Activated CD4-positive, alpha-beta T cell treated with anti-CD3 and anti-CD28 coated beads, Interleukin-2, amount 50 U/mL, for 4 hours (primary cell): ENCODE measurements at regions not wholly inside any gene's neighbourhood (a gene's known extent, or its start where the extent isn't known, plus 50 kb on each side); places are given as distances from the start of the nearest gene placed in this dataset.

ENCODE experiments used
- DNase-seq, 2 experiments: peaks; one replicate each; pipeline ENCODE4 v3.0.0-alpha.2; 2020

DNA sequence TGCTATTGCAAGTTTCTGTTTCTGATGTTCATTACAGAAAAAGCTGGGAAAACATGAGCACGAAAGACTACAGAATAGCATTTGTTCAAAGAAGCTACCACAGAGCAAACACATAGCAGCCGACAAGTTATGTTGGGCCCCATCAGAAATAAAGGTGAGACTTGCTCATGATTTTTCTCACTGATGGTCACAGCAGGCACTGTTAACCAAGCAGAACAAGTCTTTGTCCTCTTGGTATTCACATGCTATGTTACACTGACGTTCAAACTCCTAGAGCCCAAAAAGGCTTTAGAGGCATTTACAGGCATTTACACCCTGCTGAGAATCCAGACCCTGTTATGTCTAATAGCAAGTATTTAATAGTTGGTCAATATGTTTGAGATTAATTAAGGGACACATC is 235.0 kb upstream of the HNMT start:
- no peak for DNase-seq

DNA sequence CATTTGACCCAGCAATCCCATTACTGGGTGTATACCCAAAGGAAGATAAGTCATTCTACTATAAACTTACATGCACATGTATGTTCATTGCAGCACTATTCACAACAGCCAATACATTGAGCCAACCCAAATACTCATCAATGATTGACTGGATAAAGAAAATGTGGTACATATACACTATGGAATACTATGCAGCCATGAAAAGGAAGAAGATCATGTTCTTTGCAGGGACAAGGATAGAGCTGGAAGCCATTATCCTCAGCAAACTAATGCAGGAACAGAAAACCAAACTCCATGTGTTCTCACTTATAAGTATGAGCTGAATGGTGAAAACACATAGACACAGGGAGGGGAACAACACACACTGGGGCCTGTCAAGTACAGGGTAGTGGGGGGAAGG is 226.7 kb upstream of the HNMT start:
- DNase-seq, result no peak

DNA sequence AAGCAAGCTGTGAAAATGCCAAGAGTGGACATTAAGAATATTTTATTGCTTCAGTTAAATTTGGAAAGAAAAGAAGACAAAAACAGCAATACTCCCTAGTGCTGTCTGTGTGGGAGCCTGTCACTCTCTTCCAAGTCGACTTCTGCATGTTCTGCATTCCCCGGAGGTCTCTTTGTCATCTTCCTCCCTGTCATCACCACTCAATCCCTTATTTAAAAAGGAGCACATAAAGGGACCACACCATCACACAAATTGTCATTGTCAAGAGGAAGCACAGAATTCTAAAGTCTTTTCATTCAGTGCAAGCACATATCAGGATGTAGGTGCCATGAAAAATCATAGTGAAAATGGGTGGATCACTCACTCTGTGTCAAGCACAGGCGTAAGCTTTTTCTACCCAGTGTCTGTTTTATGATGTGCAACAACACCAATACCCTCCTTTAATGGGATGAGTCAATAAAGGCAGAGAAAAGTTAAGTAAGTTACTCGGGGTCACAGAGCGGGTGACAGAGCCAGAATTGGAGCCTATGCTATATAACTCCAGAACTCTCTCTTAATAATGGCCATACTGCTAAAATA is 222.4 kb upstream of the HNMT start:
- no peak for DNase-seq

DNA sequence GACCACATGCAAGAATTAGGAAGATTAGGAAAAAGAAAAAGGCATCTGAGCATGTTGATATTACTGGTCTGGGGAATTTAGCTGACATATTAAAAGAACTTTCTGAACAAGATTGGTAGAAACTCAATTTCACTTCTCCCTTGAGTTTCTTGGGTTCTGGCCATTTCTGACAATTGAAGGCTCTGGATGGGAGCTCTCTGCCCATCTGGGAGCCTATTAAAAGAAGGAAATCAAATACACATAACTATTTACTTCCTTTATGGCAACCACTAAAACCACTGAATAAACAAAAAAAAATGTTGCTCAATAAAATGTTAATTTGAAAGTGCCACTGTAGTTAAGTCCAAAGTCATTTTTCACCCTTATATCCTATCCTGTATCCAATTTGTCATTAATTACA is 216.8 kb upstream of the HNMT start:
- no peak for DNase-seq

DNA sequence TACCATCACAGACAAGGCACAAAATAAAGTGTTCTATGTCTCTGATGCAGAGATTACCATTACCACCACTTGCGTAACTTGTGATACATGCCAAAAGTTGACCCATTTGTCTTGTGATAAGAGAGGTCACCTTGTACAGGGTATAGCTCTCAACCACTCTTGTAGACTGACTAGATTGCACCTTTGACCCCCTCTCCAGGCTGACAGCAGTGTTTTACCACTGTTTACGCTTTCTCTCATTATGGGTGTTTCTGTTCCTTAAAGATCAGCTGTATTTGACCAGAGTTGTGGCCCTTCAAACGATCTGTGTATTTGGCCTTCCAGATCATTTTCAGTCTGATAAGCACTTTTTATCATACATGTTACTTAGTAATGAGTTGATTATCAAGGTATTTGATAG is 215.7 kb upstream of the HNMT start:
- no peak for DNase-seq

DNA sequence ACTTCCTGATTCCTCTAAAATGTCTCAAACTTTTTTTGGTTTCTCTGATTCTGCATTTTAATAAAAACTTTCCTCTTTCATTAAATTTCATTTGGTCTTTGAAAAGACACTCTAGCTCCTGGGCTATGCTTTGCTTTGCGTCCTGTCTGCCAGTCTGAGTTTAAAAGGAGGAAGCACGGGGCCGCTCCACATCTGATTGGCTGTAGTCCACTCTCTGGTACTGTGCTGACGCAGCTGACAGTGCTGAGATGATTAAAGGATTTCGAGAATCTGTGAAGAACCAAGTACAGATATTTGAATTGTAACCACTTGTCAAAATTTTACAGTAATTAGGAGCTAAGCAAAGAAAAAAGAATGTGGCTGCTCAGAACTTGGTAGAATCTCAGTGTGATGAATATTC is 199.6 kb upstream of the HNMT start:
- DNase-seq, result no peak

DNA sequence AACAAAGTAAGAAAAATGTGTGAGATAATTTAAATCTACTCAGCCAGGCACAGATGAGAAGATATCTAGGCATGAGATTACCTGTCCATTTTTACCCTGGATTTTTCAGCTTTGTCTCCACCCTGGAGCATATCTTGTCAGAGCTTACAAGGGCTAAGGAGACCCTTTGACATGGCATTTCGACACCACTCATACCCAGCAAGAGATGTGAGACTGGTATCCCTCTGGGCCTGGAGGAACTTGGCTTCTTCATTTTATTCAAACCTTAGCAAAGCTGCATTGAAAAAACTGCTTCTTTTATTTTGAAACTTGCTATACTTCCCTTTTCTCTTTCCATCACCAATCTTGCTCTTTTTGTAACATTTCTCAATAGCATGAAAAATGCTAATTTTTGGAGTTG is 194.9 kb upstream of the HNMT start:
- no peak for DNase-seq

DNA sequence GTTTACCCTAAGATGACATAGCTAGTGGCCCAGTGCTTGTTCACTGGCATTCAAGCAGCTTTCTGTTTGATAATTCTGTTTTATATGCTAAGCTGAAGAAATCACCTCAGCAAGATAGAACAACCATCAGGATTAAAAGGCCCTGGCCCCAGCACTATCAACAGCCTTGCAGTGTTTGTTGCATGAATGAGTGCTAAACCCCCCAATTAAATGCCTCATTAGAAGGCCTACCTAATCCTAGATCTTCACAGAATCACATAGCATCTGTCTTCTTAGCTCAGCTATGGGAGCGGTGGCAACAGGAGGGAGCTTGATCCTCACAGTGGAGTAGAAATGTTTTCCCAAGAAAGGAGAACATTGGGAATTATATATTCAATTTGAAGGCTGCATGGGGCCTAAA is 194.1 kb upstream of the HNMT start:
- DNase-seq, result no peak

DNA sequence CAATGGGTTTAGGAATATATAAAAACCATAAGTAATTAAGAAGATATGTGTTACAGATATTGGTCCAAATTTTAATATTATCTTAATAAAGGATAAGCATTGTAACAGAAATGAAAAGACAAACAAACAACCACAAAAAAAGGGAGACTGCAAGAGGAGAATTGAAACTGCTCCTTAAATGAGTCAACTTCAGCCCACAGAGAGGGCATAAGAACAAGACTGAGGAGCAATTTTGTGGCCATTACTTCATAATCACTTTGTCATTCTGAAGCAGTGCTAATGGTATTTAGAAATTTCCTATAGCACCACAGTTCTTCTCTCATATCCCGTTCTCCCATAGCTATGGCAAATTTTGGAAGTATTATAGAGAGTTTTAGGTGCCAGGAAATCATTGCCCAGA is 193.2 kb upstream of the HNMT start:
- DNase-seq, result no peak

DNA sequence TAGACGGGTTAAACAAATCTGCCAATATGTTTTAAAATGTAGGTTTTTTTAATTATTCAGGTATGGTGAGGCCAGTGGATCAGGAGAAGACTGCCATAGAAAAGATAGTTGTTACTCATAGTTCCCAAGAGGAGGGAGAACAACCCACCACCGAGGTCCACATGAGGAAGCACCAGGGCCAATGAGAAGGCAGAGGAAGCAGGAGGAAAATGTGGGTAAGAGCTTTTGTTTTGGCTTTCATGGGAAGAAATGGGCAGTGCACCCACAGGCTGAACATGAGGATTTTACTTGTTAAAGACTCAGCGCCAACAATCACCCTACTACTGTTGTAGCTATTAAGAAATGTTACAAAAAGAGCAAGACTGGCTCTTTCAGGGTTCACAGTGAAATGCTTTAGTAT is 191.8 kb upstream of the HNMT start:
- no peak for DNase-seq

DNA sequence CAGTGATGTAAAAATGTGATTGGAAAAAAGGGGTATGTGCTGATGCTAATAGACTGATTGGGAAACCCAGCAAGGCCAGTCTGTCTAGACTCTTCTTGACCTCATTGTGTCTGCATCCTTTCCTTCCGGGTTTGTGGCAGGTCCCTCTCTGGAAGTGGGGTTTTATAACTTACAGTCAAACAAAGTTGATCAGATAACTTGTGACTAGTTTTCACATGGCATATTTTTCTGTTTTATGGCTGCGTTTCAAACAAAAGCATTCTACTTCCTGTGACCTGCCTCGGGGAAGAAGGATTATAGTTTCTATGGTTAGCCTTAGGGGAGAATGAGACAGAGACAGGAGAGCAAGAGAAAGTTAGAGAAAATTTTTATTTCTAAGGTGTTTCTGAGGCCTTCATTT is 188.7 kb upstream of the HNMT start:
- DNase-seq, result no peak

DNA sequence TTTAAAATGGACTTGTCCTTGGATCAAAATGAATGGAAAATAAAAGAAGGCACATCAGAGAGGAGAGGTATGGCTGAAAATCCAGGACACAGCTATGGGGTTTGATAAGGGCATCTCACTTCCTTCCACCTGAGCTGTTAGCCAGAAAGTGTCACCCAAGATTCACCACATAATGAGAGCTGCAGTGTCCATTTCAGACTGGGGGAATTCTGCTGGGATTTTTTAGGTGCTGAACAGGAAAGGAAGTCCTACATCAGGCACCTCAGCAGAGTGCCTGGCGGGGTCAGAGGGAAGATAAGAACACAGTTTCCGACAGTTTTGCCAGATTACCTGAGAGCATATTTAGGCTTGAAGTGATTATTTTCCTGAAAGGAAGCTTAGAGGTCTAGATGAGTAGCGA is 187.6 kb upstream of the HNMT start:
- DNase-seq, result no peak

DNA sequence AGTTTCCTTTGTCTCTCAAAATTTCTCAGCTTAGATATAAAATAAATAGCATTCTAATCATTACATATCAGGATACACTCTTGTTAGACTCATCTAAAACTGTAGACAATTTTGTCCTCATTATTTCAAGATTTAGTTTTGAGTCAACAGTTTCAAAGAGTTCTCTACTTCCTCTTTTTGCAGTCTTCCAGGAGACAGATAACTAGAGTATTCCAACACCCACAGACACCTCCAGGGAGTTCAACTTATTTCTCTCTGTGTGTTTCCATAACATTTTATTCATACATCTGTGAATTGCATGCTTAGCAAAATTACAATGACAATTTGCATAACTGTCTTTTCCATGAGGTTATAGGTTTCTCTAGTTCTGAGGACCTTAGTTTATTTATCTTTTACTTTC is 166.6 kb upstream of the HNMT start:
- DNase-seq, result no peak

DNA sequence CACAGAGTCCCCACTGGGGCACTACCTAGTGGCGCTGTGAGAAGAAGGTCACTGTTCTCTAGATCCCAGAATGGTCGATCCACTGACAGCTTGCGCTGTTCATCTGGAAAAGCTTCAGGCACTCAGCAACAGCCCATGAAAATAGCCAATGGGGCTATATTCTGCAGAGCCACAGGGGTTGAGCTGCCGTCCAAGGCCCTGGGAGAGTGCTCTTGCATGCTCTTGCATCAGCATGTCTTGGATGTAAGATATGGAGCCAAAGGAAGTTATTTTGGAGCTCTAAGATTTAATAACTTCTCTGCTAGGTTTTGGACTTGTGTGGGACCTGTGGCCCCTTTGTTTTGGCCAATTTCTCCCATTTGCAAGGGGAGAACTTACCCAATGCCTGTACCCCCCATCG is 164.7 kb upstream of the HNMT start:
- no peak for DNase-seq

DNA sequence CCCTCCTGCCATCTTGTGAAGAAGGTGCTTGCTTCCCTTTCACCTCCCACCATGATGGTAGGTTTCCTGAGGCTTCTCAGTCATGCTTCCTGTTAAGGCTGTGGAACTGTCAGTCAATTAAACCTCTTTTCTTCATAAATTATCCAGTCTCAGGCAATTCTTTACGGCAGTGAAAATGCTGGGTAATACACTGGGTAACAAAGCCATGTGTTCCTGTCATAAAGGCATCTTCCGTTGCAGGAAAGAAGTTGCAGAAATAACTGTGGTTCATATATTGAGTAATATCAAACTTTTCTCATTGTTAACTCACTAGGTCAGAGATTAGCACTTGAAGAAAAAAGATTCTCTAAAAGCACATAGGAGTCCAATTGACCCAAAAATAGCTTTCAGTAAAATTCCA is 163.9 kb upstream of the HNMT start:
- DNase-seq, result no peak

DNA sequence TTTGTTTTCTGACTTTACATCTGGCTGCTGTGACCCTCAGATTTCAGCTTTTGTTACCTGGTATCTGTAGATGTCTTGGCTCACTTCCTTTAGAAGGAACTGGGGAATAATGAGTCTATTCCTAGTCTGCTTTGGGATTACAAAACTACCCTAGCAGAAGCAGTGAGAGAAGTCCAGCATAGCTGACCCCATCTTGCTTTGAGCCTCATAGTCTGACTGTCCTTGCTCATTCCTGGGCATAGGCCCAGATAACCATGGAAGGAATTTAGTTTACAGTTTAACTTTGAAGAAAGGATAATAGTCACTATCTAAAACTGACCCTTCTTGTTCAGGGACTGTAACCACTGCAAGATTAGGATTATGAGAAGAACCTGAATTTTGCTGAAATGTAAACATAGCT is 163.0 kb upstream of the HNMT start:
- no peak for DNase-seq

DNA sequence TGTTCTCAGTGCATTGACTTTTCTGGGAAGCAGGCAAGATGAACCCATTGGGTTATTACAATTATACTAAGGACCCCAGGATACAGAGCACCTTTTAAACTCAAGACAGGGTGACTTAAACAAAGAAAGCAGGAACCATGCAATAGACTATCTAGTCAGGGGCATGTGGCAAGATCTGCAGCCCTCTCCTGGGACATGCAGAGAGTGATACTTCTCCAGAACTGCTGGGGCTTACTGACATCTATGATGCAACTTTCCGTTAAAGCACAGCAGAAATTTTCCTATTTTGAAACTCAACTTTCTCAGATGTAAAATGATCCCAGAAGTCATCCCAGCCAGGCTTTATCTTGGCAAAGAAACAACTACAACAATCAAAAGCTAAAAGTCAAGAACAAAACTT is 162.2 kb upstream of the HNMT start:
- DNase-seq, result no peak

DNA sequence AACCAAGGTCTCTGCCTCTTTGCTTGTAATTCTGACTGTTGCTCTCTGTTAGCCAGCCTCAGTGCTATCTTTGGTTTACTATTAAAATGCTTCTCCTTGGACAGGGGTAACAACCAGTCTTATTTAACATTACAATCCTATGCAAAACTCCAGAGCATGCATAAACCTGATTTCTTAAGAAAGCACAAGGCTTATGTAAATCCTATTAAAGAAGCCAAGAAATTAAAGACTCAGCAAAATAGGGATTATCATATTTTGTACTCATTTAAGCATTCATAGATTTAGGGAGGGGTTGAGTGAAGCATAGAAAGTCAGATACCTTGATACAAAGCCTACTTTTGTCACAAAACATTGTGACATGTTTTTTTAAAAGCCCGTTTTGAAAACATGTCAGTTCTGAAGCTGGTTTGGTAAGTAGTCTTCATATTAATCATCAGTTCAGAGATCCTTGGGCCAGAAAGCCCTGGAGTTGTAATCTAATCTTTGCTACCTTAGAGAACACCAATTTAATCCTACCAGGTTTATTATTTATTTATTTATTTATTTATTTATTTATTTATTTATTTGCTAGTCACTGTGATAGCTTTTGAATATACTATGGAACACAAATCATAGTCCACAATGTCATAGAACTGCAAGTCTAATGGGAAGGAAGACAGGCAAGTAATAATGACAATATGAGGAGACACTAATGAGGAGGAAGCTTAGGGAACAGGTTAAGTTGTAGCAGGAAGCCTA is 158.0 kb upstream of the HNMT start:
- no peak for DNase-seq

DNA sequence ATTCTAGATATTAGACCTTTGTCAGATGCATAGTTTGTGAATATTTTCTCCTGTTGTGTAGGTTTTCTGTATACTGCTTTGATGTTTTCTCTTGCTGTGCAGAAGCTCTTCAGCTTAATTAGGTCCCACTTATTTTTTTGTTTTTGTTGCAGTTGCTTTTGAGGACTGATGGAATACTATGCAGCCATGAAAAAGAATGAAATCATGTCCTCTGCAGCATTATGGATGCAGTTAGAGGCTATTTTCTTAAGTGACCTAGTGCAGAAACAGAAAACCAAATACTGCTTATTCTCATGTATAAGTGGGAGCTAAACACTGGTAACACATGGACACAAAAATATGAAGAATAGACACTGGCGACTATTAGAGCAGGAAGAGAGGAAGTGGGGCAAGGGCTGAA is 155.0 kb upstream of the HNMT start:
- DNase-seq, result no peak

DNA sequence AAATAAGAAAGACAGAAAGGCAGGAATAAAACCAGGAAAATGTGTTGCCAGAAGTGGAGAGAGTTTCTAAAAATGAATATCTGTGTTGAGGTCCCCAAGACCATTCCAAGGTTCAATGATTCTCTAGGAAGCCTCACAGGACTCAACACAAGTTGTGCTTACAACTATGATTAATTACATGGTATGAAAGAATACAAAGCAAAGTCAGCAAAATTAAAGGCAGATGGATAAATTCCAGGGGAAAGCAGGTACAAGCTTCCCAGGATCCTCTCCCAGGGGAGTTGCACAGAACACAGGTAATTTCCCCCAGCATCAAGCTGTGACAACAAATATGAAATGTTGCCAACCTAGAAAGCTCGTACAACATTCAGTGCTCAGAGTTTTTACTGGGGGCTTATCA is 154.4 kb upstream of the HNMT start:
- DNase-seq, result no peak

DNA sequence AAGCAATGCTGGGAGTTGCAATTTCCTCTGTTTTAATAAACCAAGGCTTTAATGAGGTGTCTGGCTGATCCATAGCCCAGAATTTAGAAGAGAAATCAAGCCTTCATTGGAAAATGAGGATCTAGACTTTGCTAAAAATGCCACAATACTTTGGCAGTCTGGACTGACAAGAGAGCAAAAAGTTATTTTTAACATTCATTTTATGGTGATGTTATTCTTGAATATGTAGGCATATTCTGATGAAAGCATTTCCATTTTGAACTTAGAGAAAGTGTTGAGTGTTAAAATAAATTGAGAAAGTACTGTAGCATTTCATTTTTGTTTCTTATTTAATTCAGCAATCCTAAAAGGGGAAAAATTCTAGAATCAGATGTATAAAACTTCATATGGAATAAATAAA is 151.8 kb upstream of the HNMT start:
- no peak for DNase-seq

DNA sequence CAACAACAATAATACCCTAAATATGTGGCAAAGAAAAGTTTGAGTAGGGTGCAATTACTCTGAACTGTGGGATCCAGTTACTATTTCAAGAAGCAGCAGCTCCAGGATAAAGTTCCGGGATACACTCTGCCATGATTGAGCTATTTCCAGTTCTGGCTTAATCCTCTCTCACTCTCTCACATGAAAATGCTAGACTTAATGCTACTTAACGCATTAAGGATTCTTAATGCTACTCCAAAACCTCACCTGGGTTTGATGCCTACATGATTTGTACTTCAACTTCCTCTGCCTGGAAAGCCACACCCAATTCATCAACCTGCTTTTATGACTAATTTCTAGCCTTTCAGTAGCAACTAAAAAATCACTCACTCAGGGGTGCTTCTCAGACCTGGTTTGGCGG is 151.1 kb upstream of the HNMT start:
- no peak for DNase-seq

DNA sequence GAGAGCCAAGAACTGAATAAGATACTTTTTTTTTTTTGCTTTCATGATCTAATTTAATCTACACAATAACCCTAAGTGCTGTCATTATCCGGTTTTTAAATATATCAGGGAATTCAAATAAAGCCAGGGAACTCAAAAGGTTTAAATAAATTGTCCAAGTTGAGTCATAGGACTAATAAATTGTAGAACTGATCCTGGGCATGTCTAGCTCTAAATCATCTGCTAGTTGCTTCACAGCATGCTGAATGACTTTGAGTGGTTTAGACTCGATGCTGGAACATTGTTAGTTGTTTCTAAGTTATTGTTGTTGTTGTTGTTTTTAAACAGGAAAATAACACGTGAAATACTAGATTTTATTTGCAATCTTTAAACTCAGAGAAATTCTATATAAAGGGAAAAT is 147.2 kb upstream of the HNMT start:
- no peak for DNase-seq

DNA sequence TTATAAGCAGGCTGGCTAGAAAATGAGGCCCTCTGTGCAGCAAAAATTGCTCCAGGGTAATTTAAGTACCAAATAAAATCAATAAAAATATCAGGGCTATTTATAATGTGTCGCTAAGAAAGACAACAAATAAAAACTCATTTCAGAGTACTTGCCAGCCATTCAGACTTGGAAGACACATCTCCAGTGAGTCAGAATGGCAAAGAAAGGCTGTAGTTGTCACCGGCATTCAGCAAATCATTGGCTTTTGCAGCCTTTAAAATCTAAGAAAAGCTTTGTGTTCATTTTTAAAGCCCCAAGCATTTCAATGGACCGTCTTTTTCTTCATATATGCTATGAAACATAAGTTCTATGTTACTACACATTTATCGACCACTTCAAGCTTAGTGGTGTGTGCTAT is 141.1 kb upstream of the HNMT start:
- no peak for DNase-seq

DNA sequence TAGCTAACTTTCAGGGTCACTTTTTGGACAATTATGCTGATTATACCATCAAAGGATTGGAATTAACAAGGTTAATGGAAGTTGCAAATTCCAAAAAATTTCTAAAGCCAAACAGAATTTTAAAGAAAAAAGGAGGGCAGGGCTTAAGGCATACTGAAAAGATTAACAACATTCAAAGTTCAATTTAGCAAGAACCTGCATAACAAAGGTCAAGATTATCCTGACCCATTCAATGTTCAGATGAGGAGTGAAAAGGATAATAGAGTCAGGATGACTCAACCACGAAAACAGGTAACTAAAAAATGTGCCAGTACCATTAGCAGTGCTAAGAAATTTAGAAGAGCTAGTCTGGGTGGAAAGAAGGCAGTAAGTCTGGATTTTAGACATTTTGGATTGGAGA is 139.8 kb upstream of the HNMT start:
- DNase-seq, result no peak
